ENCODE measurements at regions not wholly inside any gene's neighbourhood (a gene's known extent, or its start where the extent isn't known, plus 50 kb on each side); places are given as distances from the start of the nearest gene placed in this dataset.
"Not testable (repeated sequence)": the region's sequence is repeated elsewhere in the genome, so short reads cannot be mapped to it uniquely, and the experiment has no call there.

DNA sequence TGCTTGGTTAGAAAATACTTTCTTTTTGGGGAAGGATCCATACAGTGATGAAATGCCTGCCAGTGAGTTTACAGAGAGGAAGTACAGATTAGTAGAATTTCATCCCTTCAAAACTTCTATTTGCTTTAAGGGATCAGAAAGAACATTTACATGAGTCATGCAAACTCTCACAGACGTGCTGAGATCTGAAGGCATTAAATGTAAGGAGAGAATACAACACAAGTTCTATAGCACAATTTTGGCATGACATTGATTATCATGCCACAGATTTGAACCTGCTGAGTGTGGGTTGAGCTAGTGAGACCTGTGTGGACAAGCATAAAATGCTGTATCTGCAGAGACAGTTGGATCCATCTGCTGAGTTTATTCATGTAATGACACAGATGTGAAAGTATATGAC is 613.6 kb upstream of the SEMA6A start:
- no peak for DNase-seq

DNA sequence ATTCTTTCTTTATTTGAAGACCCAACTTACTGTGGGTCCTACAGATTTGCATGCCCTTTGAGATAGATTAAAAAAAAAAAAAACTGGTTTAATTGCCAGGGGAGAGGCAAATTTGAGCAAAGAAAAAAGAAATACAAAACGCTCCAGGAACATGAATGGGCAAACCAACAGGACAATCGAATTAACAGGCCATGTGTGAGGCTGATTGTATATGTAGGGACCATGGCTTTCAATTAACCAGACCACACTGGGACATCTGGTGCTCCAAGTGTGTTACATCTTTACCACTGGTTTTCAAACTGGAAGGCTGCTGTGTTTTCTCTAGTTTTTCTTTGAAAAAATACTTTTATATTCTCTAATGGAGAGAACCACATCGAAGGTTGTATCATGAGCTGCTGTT is 612.1 kb upstream of the SEMA6A start:
- DNase-seq: no peak

DNA sequence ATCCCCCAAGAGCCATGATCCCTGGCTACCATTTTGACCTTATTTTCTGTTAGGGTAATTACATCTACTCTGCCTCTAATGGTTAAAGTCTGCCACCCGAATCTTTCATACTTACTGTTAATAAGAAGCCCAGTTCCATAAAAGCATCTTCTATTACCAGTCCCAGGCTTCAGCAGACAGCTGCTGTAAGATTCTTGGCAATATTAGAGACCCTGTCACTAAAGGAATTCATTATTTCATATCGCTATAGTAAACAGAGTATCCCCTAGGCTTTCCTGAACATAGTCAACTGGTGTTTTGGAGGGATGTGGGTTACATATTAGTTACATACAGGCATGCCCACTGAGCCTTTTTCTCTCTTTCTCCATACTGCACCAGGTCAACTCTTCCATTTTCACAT is 608.7 kb upstream of the SEMA6A start:
- DNase-seq: no peak

DNA sequence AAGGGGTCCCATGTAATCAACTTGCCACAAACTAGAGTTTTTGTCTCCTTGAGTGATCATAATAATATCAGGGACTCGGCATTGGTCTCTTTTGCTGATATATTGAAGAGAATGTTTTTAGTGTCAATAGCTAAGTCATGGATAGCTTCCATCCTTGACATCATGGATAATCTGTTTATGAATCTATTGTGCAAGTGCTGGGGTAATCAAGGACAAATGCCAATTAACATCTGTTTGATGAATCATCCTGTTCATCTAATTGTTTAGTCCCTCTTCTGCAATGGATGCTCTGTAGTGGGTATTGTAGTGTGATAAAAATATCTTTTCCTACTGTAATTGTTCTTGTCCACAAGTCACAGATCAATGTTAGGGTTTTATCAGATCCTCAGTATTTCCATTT is 607.5 kb upstream of the SEMA6A start:
- no peak for DNase-seq

DNA sequence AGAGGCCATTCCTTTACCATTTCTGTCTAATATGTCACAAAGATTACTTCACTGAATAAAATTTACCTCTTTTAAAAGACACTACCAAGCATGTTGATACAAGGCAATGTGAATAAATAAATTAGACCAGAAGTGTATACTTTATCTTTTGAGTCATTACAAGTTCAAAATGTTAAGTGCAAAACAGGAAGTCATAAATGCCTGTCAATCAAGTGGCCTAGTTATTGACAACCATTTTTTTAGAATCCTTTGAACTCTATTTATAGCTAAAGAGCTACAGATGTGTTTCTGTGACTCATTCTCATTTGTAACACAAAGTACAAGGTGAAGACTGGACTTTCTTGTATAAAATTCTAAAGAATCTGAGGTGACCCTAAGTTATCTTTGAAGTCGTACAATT is 602.7 kb upstream of the SEMA6A start:
- DNase-seq: no peak

DNA sequence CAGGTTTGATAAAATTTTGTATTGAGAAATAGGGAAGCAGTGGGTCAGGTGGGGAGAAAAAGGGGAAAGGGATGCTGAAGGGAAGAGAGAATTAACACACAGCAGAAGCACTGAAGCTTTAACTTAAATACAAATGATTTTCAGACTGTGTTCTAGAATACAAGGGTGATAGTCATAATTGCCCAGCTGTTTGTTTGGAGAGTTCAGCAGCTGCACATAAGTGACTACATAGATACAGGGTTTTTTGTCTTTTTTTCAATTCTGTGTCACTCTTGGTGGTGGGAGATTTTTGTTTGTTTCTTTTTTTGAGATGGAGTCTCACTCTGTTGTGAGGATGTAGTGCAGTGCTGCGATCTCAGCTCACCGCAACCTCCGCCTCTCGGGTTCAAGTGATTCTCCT is 590.4 kb upstream of the SEMA6A start:
- DNase-seq: no peak

DNA sequence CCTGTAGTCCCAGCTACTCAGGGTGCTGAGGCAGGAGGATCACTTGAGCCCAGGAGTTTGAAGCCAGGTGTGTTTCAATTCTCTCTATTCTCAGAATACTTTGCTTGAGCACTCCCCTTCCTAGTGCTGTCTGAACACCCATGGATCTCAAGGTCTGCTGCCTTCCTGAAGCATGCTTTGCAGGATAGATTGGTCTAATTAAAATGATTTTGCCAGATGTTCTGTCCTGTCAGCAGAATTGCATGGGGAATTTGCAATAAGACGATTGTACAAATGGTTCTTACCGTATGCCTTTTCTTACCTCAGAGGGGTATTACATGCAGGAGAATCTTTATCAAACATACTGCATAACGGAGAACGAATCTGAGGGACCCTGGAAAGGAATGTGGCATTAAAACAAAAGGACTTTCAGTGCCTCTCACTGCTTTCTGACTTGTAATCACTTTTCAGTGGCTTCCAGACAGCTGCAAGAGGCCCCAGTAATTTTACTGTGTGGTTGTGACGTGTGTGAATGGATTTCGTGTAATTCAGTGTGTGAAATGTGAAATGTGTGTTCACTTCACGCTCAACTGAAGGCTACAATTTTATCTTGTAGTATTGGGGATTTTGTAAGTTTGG is 587.2 kb upstream of the SEMA6A start:
- no peak for DNase-seq

DNA sequence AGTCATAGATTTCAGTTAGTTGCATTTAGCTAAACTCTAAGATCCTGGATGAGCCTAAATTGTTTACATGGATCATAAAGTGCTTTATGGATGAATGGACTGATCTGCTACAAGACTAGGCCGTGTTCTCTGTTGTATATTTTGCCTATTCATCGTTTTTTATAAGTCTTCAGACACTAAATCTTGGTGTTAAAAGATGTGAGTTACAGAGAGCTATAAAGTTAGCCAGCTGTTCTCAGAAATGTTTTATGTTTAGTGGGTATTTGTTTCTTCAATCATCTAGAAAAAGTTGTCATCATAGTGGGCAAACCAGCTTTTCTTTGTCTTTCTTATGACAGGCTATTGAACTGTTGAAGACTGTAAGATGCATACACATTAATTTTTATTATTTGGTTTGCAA is 585.8 kb upstream of the SEMA6A start:
- DNase-seq: no peak

DNA sequence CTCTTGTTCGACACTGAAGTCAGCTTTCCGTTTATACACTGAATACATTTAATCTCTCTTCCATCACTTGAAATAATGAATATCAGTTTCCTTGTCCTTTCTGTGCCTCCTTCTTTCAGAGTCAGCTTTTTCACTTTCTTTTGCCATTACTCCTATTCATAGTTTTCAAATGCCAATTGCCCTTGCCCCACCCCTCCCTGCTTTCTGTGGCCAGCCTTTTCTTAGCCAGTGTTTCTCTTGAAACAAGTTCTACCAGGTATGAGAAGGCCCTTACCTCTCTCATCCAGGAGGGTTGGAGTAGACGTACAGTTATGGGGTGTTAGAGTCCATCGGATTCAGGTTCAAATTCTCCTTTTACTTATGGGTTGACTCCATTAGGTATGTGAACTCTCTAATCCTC is 574.7 kb upstream of the SEMA6A start:
- no peak for DNase-seq

DNA sequence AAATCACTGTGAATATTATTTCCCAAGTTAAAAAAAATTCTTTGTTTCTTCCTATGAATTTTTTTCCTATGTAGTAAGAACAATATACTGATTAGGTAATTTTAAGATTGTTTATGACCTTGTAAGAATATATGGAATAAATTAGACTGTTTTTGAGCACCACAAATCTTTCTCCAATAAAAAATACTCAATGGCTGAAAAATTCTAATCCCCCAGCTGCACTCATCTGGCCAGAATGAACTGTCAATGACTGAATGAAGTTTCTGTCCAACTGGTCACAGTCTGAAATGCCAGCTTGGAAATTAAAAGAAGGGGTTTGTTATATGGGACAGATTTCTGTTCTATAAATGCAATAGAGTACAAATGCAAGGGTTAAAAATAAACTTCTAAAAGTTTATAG is 569.5 kb upstream of the SEMA6A start:
- DNase-seq: no peak

DNA sequence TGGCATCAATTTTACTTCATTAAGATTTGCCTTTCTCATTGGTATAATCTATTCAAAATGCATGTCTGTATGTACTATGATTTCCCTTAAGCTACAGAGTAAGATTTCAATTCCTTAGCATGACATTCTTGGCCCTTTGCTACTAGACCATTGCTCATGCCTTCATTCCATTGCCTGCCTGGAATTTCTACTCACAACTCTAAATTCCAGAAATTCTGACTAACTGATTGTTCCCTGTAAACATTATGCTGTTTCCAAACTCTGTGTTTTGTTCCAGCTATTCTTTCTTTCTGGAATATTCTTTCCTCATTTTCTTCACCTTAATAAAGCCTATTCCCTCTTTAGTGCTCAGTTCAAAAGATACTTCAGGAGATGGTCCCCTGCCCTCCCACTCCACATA is 568.8 kb upstream of the SEMA6A start:
- DNase-seq: no peak

DNA sequence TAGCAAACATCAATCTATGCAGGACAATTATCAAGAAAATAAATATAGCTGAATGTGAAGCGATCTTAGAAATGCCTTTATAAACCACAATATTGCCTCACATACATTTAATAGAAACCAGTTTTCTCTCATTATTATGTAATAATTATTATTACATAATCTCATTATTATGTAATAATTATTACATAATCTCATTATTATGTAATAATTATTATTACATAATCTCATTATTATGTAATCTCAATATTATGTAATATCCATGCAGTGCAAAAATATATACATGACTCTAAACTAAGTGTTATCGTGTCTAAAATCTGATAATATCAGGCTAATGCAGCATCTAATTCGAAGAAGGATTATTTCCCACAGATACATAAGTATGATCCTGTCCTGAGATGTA is 563.9 kb upstream of the SEMA6A start:
- no peak for DNase-seq

DNA sequence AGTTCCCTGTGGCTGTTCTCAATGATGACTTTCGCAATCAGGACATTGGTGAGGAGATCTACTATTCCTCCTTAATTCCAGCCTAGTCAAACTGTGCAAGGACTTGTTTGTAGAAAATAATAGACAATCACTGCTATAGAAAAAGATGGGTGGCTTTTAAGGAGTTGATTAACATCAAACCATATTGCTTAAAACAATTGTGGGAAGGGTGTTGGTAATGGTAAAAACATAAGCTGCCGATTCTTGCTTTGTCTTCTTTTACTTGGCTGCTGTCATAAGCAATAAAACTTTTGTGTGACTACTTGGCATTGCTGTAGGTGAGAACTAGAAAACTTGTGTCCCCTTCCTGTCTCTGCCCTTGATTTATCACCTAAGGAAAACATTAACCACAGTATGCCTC is 561.2 kb upstream of the SEMA6A start:
- DNase-seq: no peak

DNA sequence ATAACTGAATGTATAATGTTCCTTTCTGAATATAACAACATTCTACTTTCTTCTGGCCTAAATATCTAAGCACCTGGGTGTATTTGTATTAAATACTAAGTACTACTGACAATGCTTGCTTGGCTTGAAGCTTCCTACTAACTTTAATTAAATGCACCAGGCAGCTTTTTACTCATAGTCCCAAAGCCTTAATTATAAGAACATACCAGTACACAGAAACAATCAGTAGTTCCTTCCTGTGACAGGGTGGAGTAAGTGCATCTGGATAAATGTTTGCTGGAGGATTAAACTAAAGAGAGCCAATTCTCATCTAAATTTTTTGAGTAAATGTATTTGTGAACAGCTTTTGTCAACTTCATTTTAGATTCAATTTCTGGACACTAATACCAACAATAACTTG is 558.6 kb upstream of the SEMA6A start:
- DNase-seq: no peak

DNA sequence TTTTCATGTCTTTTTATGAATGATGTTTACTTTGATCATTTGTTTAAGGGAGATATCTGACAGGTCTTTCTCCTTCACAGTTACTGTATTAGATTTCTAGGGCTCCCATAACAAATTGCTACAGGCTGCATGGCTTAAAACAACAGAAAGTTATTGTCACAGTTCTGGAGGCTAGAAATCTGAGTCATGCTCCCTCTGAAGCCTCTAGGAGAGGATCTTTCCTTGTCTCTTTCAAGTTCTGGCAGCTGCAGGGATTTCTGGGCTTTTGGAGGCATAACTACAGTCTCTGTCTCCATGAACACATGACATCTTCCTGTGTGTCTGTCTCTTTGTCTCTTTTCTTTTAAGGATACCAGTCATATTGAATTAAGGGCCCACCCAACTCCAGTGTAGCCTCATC is 557.3 kb upstream of the SEMA6A start:
- DNase-seq: no peak

DNA sequence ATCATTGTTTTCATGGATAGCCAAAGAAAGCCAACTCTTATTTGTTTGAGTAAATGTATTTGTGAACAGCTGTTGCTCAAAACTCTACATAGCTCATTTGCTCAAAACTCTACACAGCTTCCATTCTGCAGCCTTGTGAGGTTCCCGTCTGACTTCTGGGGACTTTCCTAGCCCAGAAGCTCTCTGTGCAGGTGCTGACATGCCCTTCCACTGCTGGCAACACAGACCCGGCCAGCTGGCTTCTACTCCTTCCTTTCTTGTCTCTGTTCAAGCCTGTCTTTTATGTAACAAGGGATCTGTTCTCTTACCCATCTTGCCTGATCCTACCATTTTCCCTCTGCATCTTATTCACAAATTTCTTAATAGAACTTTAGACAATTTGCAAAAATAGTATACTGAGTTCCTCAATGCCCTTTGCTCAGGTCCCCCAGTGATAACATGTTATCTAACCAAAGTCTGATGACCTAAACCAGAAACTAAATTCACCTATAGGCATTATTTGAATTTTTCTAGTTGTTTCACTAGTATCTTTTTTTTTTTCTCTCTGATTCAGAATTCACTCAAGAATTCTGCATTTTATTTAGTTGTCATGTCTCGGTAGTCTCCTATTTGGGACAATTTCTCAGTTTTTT is 556.5 kb upstream of the SEMA6A start:
- no peak for DNase-seq

DNA sequence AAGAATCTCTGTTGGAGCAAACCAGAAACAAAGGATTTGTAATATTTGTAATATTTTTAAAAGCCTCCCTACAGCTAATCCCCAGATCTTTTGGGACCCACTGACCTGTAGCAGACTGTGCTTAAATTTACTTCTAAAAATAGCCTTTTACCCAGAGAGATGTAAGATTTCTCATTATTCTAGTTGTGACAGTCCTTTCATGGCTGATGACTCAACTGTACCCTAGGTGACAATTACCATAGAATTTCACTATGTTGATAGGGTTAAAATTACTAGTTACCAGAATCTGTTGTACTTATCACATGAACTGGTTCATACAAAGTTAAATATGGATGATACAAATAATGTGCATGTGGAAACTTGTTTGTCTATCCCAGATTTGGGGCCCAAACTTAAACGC is 543.9 kb upstream of the SEMA6A start:
- DNase-seq: no peak

DNA sequence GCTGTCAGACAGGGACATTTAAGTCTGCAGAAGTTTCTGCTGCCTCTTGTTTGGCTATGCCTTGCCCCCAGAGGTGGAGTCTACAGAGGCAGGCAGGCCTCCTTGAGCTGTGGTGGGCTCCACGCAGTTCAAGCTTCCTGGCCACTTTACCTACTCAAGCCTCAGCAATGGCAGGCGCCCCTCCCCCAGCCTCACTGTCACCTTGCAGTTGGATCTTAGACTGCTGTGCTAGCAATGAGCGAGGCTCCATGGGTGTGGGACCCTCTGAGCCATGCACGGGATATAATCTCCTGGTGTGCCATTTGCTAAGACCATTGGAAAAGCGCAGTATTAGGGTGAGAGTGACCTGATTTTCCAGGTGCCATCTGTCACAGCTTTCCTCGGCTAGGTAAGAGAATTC is 542.7 kb upstream of the SEMA6A start:
- not testable (repeated sequence) for DNase-seq

DNA sequence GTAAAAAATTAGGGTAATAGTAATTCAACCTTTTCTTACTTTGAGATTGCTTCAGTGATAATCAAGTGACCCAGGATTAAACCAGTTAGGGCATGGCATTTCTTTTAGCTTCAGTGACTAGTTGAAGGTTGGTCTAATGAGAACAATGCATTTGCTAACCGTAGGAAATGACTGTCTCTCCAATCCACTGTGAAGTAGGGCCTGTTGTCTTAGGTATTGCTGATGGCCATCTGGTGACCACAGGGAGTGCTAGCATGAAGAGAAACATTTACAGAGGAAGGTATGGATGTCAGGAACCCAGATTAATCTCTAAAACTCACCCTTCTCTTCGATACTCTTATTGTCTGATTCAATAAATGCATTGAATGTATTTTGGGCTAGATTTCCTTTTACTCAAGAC is 535.9 kb upstream of the SEMA6A start:
- DNase-seq: no peak

DNA sequence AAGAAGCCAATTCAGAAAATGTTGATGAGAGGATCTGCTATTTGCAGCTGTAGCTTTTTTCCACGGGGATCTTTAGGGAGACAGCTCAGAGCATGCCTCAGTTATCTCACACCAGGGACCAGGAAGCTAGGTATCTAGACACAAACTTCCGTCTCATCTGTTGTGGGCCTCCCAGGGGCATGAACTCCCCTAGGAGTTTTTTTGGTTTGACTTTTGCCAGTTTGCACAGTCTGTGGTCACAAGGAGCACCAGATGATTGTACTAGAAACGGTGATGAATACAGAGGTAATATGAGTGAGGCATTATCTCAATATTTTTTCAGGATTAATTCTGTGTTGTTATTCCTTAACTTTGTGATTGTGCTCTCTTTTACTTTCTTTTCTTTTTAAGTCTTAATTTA is 533.2 kb upstream of the SEMA6A start:
- DNase-seq: no peak

DNA sequence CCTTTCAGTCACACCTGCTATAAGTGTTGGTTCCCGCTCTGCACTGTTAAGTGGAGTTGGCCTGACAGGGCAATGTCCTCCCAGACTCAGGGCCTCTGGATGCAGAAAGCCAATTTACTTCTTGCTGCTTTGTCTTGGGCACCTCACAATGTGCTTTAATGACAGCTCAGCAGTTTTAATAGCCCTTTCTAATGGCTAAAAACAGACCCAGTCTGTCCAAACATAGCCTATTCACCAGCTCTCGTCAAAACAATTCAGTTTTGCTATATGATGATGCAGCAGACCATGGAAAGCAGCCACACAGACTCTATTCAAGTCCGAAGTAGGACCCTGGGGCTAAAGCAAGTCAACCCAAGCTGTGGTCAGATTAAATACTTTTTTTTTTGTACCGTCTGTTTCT is 529.1 kb upstream of the SEMA6A start:
- DNase-seq: no peak

DNA sequence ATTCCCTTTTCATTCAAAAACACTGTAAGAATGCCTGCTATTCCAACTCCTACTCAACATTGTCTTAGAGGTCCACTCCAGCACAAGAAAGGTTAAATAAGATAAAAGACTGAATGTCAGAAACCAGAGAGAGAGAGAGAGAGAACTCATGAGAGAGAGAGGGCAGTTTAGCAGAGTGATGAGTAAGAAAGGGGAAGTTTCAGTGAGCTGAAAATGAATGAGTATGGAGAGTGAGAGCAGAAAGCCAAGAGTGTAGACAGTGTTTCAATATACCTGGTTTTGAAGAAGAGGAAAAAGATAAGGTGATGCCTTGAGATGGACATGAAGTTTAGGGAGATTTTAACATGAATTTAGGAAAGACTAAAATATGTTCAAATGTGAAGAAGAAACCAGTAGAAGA is 528.0 kb upstream of the SEMA6A start:
- DNase-seq: no peak

DNA sequence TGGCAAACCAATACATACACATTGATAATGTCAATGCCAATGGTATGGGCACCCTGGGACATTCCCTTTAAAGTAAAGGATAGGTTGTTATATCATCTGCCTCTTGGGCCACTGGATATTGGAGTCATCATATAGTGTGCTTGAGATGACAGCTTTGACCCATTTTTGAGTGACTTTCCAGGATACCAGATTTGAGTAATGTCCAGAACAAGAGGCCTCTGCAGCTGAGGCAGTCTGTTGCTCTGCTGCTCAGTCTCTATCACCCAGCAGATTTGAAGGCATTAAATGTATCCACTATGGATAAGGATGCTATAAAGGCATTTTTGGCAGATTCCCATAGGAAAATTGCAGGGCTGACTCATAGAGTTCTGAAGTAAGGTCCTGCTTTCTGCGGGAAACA is 525.6 kb upstream of the SEMA6A start:
- DNase-seq: no peak

DNA sequence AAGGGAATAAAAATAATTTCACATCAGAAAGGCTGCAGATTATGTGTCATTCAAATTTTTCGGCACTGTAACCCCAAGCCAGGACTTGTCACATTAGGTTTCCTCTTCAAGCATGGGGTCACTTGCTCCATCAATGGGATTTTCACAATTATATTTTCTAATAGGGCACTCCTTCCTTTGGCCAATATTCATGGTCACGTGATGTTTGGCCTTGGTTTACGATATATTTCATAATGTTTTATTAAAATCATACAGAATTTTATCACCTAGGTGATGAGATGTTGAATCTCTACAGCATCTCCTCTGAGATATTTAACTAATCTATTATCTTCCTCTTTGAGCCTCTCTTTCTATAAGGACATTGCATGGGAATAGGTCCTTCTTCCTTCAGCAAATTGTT is 523.5 kb upstream of the SEMA6A start:
- no peak for DNase-seq
